GM18507 (cell line): ENCODE measurements at regions not wholly inside any gene's neighbourhood (a gene's known extent, or its start where the extent isn't known, plus 50 kb on each side); places are given as distances from the start of the nearest gene placed in this dataset.

Experiments
- DNase-seq: peaks from one replicate; pipeline ENCODE4 v3.0.0; 2011; ENCODE audit warnings: low read depth; ENCODE audit not compliant: insufficient read length; ENCODE audit errors: extremely low spot score
- FAIRE-seq: peaks from 2 replicates; lab custom pipeline; 2011; peaks lifted over from hg19 to GRCh38; lab: Jason Lieb, UNC

DNA sequence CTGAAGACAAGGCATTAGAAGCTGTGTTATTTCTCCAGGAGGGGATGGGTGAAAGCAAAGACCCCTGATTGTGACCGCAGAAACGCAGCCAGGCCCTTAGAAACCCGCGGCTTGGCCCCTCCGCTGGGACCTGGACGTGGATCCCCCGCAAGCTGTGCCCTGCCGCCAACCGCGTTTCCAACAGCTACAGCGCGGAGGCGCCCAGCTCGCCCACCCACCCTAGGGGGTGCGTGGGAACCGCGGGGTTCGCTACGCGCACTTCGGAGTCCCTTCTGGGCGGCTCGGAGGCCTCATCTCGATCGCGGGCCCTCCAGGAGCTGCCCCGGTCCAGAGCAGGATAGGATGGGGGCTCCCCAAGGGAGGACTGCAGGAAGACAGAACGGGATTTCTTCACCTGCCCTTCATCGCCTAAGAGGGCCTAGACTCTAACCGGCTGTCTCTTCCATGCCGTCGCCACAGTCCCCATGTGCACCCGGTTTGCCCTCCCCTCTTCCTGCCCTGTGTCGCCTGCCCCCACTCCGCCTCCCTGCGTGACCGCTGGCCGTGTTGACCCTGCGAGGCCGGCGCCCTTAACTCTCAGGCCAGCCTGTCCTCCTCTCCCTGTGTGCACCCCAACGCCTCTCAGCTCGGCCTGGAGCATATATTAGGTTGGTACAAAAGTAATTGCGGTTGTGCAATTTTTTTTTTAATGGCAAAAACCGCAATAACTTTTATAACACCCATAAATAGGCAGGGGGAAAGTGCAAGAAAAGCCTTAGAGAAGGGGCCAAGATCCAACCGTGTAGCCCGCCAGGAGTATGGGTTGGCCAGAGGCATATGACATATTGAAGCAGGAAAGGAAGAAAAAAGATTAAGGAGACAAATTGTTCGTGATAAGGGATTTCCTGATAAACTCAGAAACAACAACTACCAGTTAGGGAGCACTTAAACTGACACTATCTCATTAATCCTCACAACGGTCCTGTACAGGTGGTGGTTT is 68.1 kb upstream of the FREM1 start:
- DNase-seq (no peak), FAIRE-seq (no peak)

DNA sequence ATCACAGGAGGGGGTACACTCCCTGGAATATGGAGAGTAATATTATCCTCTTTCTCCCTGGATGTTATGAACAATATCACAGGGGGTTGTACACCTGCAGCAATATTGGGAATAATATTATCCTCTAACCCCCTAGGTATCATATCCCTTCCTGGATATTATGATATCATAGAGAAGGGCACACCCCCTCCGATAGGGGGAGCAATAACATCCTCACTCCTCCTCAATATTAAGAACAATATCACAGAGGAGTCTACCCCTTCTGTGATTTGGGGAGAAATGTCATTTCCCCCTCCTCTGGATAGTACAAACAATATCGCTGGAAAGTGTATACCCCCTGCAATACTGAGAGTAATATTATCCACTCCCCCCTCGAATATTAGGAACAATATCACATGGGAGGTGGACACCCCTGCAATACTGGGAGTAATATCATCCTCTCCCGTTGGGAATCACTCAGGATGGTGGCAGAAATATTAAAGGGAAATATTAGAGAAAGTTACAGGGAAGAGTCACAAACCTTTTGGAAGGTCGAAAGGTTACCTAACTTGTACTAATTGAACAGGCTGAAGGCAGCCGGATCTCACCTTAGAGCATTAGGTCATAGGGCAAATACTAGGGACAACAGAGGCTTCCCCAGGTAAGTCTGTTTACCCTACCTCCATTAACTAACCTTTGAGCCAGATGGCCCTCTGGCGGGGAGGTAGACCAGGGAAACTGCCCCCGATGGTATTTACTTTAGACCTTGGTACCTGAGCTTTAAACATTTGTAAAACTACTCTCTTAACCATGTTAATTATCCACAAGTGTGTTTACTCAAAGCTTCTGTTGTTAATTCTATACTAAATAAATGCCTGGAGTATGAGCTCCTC is 57.5 kb upstream of the FREM1 start:
- DNase-seq (no peak), FAIRE-seq (no peak)

GRCh38 chr9:14962193-14962882 is 52.1 kb upstream of the FREM1 start:
- DNase-seq, result no peak
- FAIRE-seq, result no peak

GRCh38 chr9:14961372-14962068 is 51.3 kb upstream of the FREM1 start:
- DNase-seq (no peak), FAIRE-seq (no peak)

- no peak for DNase-seq
- FAIRE-seq, result no peak
These were observed 50.7 kb upstream of the FREM1 start for GRCh38 chr9:14960881-14961280.
